Fibroblast of mammary gland (primary cell): ENCODE measurements at regions not wholly inside any gene's neighbourhood (a gene's known extent, or its start where the extent isn't known, plus 50 kb on each side); places are given as distances from the start of the nearest gene placed in this dataset.

Source experiments
- DNase-seq: peaks from one replicate; pipeline ENCODE4 v3.0.0-alpha.2; 2010; ENCODE audit warnings: low read depth
- H3K4me3 ChIP-seq: 2 replicates; pipeline ENCODE4 v1.5.1; 2011; ENCODE audit warnings: low read depth, mild to moderate bottlenecking, low read length, moderate library complexity; ENCODE audit not compliant: control insufficient read depth
- TF ChIP-seq, protein P1 (sequence below): conservative IDR thresholded peaks from 2 replicates; pipeline ENCODE4 v1.5.1; 2011; ENCODE audit warnings: low read depth, low read length, inconsistent platforms; ENCODE audit not compliant: control insufficient read depth, insufficient read depth

DNA sequence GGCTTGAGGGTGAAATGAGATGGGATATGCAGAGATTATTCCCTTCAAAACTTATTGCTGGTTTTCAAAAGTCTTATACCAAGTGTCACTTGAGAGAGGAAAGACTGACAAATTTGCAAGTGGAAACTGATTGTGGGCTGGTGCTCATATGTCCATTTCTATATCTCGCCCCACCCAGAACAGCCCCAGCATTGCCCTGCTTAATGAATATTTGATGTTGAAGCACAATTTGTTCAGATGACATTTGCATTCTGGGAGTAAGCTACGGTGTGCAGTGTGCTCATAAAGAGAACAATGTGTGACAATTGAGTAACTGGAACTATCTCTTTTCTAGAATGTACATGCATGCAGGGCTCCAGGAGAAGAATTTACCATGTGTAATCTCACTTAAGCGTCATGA, 223.5 kb upstream of the TRPC5 start:
- H3K4me3 ChIP-seq, result no peak overlapping the region
- TF ChIP-seq, protein P1, sequence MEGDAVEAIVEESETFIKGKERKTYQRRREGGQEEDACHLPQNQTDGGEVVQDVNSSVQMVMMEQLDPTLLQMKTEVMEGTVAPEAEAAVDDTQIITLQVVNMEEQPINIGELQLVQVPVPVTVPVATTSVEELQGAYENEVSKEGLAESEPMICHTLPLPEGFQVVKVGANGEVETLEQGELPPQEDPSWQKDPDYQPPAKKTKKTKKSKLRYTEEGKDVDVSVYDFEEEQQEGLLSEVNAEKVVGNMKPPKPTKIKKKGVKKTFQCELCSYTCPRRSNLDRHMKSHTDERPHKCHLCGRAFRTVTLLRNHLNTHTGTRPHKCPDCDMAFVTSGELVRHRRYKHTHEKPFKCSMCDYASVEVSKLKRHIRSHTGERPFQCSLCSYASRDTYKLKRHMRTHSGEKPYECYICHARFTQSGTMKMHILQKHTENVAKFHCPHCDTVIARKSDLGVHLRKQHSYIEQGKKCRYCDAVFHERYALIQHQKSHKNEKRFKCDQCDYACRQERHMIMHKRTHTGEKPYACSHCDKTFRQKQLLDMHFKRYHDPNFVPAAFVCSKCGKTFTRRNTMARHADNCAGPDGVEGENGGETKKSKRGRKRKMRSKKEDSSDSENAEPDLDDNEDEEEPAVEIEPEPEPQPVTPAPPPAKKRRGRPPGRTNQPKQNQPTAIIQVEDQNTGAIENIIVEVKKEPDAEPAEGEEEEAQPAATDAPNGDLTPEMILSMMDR, result no peak
- DNase-seq, result no peak

DNA sequence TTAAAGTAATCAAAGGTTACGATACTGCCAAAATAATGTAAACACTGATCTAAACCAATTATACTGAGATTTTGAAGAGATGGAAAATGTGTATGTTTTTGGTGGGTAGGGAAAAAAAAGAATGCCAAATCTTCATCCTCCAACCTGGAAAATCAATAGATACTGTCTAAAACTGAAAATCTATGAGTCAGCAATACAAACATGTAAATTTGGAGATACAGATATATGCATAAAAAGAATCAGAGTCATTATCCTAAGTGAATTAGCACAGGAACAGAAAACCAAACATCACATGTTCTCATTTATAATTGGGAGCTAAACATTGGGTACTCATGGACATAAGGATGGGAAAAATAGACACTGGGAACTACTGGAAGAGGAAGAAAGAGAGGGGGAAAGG, 197.4 kb upstream of the TRPC5 start:
- H3K4me3 ChIP-seq, result no peak overlapping the region
- TF ChIP-seq, protein P1, result no peak
- no peak for DNase-seq

DNA sequence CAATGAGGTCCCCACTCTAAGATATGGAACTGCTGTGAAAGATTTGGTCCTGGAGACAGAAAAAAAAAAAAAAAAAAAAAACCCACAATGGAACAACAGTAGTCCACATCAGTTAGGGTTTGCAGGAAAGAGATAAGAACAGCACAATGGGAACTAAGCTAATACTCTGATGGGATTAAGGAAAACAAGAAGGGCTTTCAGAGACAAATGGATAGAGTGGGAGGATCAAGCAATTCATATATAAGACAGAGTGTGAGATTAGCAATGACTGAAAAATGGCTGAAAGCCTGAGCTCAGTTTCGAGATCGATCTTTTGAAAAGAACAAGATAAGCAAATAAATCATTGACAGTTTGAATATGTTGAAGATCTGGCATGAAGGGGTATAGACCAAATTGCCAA, 188.4 kb upstream of the TRPC5 start:
- DNase-seq, result no peak
- TF ChIP-seq, protein P1, result no peak
- no peak overlapping the region for H3K4me3 ChIP-seq

DNA sequence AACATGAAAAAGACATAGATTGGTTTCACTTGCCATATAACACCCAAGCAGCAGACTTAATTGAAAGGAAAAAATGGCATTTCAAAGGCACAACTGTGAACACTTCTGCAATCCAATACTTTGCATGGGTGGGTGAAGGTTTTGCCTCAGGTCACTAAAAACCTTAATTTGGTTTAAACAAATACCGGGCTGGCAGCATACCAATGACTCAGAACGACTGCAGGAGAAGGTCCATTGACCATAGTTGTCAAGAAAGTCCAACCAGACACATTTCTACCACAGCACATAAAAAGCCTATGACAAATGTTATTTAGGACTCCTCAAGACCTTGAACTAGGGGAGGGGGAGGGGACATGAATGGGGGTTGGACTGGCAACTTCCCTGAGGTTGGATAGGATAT, 183.6 kb upstream of the TRPC5 start:
- H3K4me3 ChIP-seq, result no peak overlapping the region
- TF ChIP-seq, protein P1, result no peak
- DNase-seq, result no peak

DNA sequence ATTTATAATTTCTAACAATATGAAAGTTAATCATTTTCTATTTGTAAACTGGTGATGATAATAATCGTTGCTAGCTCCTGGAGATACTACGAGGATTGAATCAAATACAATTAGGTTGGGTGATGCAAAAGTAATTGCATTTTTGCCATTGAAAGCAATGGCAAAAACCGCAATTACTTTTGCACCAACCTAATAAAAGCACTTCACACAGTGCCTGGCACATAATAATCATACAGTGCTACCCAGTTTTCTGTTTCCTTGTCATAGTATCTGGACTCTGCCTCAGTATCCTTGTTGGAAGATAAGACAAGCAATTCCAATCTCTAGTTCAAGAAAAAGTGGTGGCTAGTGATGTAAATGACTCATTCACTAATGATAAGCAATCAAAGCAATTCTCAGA, 176.8 kb upstream of the TRPC5 start:
- no peak overlapping the region for H3K4me3 ChIP-seq
- TF ChIP-seq, protein P1, result no peak
- no peak for DNase-seq

DNA sequence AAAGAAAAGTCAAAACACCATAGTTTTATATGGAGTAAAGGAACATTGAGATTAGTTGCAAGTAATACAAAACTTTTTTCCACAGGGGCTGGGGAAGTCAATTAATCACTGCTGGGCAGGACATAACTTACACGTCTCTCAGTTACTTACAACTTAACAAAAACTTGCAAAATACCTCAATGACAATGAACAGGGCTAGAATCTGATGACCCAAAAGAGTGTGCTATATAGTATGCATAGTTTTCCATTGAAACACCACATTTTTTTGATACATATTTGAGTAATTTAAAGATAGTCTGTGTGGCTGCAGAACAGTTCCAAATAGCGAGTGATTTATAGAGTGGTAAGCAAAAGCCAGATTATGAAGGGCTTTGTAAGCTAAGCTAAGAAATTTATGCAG, 172.3 kb upstream of the TRPC5 start:
- H3K4me3 ChIP-seq, result no peak overlapping the region
- TF ChIP-seq, protein P1, result no peak
- no peak for DNase-seq

DNA sequence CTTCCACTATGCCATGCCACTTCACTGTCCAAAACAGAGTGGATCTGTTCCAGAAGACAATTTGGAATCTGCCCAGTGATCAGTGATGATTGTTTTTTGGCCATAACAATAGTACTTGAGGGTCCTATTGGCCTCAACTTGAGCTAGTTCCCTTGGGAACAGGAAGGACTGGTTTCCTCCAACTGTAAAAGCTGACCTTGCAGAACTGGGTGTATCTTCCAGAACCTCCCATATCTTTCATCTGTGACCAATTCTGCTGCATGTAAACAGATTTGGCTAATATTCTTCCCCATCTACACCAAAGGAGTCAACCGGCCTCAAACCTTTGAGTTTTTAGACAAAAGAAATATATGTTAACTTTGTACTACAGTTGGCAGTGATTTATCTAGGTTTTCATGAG, 165.1 kb upstream of the TRPC5 start:
- TF ChIP-seq, protein P1, result no peak
- no peak overlapping the region for H3K4me3 ChIP-seq
- DNase-seq, result no peak
